ENCODE measurements at regions not wholly inside any gene's neighbourhood (a gene's known extent, or its start where the extent isn't known, plus 50 kb on each side); places are given as distances from the start of the nearest gene placed in this dataset.

GRCh38 chr4:58553679-58554078, 1443.5 kb upstream of the IGFBP7 start:
- Histone ChIP-seq H3K4me3 (ENCODE audit: low read depth in 1 of 2, low read length in 2 of 2) (no peak overlapping the region), H3K36me3 (ENCODE audit: insufficient read depth, low read length) (no peaks in the 10 kb centered on the region)

GRCh38 chr4:58553031-58553430, 1442.8 kb upstream of the IGFBP7 start:
- Histone ChIP-seq H3K9ac (ENCODE audit: low read length) (no peak overlapping the region), H3K27me3 (ENCODE audit: control insufficient read depth in 1 of 2, insufficient read depth in 2 of 2, low read length in 2 of 2) (no peaks in the 10 kb centered on the region), H3K36me3 (ENCODE audit: insufficient read depth, low read length) (no peaks in the 10 kb centered on the region), H3K4me3 (ENCODE audit: low read depth in 1 of 2, low read length in 2 of 2) (no peak overlapping the region), H3K4me1 (ENCODE audit: insufficient read depth, low read length) (no peaks in the 10 kb centered on the region), H3K27ac (ENCODE audit: low read depth, low read length) (no peak overlapping the region), H3K9me3 (ENCODE audit: low read length) (no peaks in the 10 kb centered on the region)

More at GRCh38 chr4:58553679-58554078, 1443.5 kb upstream of the IGFBP7 start:
- Histone ChIP-seq H3K9me3 (ENCODE audit: low read length) (no peaks in the 10 kb centered on the region), H3K27ac (ENCODE audit: low read depth, low read length) (no peak overlapping the region), H3K27me3 (ENCODE audit: control insufficient read depth in 1 of 2, insufficient read depth in 2 of 2, low read length in 2 of 2) (no peaks in the 10 kb centered on the region), H3K4me1 (ENCODE audit: insufficient read depth, low read length) (no peaks in the 10 kb centered on the region), H3K9ac (ENCODE audit: low read length) (no peak overlapping the region)

DNA sequence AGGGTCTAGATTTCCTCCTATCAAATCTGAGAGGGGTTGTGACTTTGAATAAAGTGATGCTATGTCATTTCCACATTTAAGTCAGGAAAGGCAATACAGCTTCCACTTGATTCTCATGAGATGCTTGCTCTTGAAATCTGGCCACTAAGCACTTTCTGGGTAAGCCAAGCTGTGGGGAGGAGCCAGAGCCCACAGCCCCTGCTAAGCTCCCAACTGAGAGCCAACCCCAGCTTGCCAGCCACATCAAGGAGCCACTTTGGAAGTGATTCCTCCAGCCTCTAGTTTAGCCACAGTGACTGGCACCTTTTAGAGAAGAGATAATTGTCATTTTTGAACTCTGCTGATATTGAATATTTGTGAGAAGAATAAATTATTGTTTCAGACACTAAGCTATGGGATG, 1441.5 kb upstream of the IGFBP7 start:
- H3K4me3 ChIP-seq (ENCODE audit: low read depth in 1 of 2, low read length in 2 of 2), result no peak overlapping the region
- H3K9me3 ChIP-seq (ENCODE audit: low read length), result no peaks in the 10 kb centered on the region
- H3K36me3 ChIP-seq (ENCODE audit: insufficient read depth, low read length), result no peaks in the 10 kb centered on the region
- no peak overlapping the region for H3K27ac ChIP-seq (ENCODE audit: low read depth, low read length)
- H3K9ac ChIP-seq (ENCODE audit: low read length), result no peak overlapping the region
- H3K4me1 ChIP-seq (ENCODE audit: insufficient read depth, low read length), result no peaks in the 10 kb centered on the region
- no peaks in the 10 kb centered on the region for H3K27me3 ChIP-seq (ENCODE audit: control insufficient read depth in 1 of 2, insufficient read depth in 2 of 2, low read length in 2 of 2)

GRCh38 chr4:58543465-58543864, 1433.3 kb upstream of the IGFBP7 start:
- Histone ChIP-seq H3K36me3 (ENCODE audit: insufficient read depth, low read length) (no peaks in the 10 kb centered on the region), H3K27ac (ENCODE audit: low read depth, low read length) (no peak overlapping the region), H3K27me3 (ENCODE audit: control insufficient read depth in 1 of 2, insufficient read depth in 2 of 2, low read length in 2 of 2) (no peaks in the 10 kb centered on the region), H3K9ac (ENCODE audit: low read length) (no peak overlapping the region), H3K4me1 (ENCODE audit: insufficient read depth, low read length) (no peaks in the 10 kb centered on the region), H3K4me3 (ENCODE audit: low read depth in 1 of 2, low read length in 2 of 2) (no peak overlapping the region), H3K9me3 (ENCODE audit: low read length) (no peaks in the 10 kb centered on the region)

- Histone ChIP-seq H3K4me1 (ENCODE audit: insufficient read depth, low read length) (no peaks in the 10 kb centered on the region), H3K36me3 (ENCODE audit: insufficient read depth, low read length) (no peaks in the 10 kb centered on the region), H3K9ac (ENCODE audit: low read length) (no peak overlapping the region), H3K9me3 (ENCODE audit: low read length) (no peaks in the 10 kb centered on the region), H3K4me3 (ENCODE audit: low read depth in 1 of 2, low read length in 2 of 2) (no peak overlapping the region), H3K27ac (ENCODE audit: low read depth, low read length) (no peak overlapping the region), H3K27me3 (ENCODE audit: control insufficient read depth in 1 of 2, insufficient read depth in 2 of 2, low read length in 2 of 2) (no peaks in the 10 kb centered on the region)
Observed at GRCh38 chr4:58541926-58542325, 1431.7 kb upstream of the IGFBP7 start.

- no peak overlapping the region for H3K27ac ChIP-seq (ENCODE audit: low read depth, low read length)
- no peak overlapping the region for H3K9ac ChIP-seq (ENCODE audit: low read length)
Observed at GRCh38 chr4:58522765-58523382, 1412.7 kb upstream of the IGFBP7 start.

GRCh38 chr4:58515226-58515625, 1405.0 kb upstream of the IGFBP7 start:
- Histone ChIP-seq H3K36me3 (ENCODE audit: insufficient read depth, low read length) (no peaks in the 10 kb centered on the region), H3K27ac (ENCODE audit: low read depth, low read length) (no peak overlapping the region), H3K4me1 (ENCODE audit: insufficient read depth, low read length) (no peaks in the 10 kb centered on the region), H3K4me3 (ENCODE audit: low read depth in 1 of 2, low read length in 2 of 2) (no peak overlapping the region), H3K9me3 (ENCODE audit: low read length) (no peaks in the 10 kb centered on the region), H3K27me3 (ENCODE audit: control insufficient read depth in 1 of 2, insufficient read depth in 2 of 2, low read length in 2 of 2) (no peaks in the 10 kb centered on the region), H3K9ac (ENCODE audit: low read length) (no peak overlapping the region)

More at GRCh38 chr4:58522765-58523382, 1412.7 kb upstream of the IGFBP7 start:
- Histone ChIP-seq H3K9me3 (ENCODE audit: low read length) (no peaks in the 10 kb centered on the region), H3K4me1 (ENCODE audit: insufficient read depth, low read length) (no peaks in the 10 kb centered on the region), H3K4me3 (ENCODE audit: low read depth in 1 of 2, low read length in 2 of 2) (no peak overlapping the region), H3K27me3 (ENCODE audit: control insufficient read depth in 1 of 2, insufficient read depth in 2 of 2, low read length in 2 of 2) (no peaks in the 10 kb centered on the region), H3K36me3 (ENCODE audit: insufficient read depth, low read length) (no peaks in the 10 kb centered on the region)

GRCh38 chr4:58514299-58514698, 1404.1 kb upstream of the IGFBP7 start:
- Histone ChIP-seq H3K9ac (ENCODE audit: low read length) (no peak overlapping the region), H3K4me3 (ENCODE audit: low read depth in 1 of 2, low read length in 2 of 2) (no peak overlapping the region), H3K9me3 (ENCODE audit: low read length) (no peaks in the 10 kb centered on the region), H3K36me3 (ENCODE audit: insufficient read depth, low read length) (no peaks in the 10 kb centered on the region), H3K27me3 (ENCODE audit: control insufficient read depth in 1 of 2, insufficient read depth in 2 of 2, low read length in 2 of 2) (no peaks in the 10 kb centered on the region), H3K4me1 (ENCODE audit: insufficient read depth, low read length) (no peaks in the 10 kb centered on the region), H3K27ac (ENCODE audit: low read depth, low read length) (no peak overlapping the region)

GRCh38 chr4:58510652-58511051, 1400.5 kb upstream of the IGFBP7 start:
- no peaks in the 10 kb centered on the region for H3K36me3 ChIP-seq (ENCODE audit: insufficient read depth, low read length)
- no peaks in the 10 kb centered on the region for H3K4me1 ChIP-seq (ENCODE audit: insufficient read depth, low read length)
- no peaks in the 10 kb centered on the region for H3K9me3 ChIP-seq (ENCODE audit: low read length)
- H3K9ac ChIP-seq (ENCODE audit: low read length), result no peak overlapping the region
- no peak overlapping the region for H3K4me3 ChIP-seq (ENCODE audit: low read depth in 1 of 2, low read length in 2 of 2)
- no peak overlapping the region for H3K27ac ChIP-seq (ENCODE audit: low read depth, low read length)
- no peaks in the 10 kb centered on the region for H3K27me3 ChIP-seq (ENCODE audit: control insufficient read depth in 1 of 2, insufficient read depth in 2 of 2, low read length in 2 of 2)

DNA sequence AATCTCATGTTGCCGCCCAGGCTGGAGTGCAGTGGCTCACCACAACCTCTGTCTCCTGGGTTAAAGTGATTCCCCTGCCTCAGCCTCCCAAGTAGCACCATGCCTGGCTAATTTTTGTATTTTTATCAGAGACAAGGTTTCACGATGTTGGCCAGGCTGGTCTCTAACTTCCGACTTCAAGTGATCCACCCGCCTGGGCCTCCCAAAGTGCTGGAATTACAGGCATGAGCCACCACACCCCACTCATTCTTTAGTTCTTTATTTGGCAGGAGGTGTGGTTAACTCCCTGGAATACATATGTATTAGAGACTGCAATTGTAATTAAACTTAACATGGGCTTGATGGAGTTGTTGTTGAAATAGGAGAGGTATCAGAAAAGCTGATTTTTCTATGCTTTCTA, 1396.9 kb upstream of the IGFBP7 start:
- H3K4me3 ChIP-seq (ENCODE audit: low read depth in 1 of 2, low read length in 2 of 2), result no peak overlapping the region
- H3K27me3 ChIP-seq (ENCODE audit: control insufficient read depth in 1 of 2, insufficient read depth in 2 of 2, low read length in 2 of 2), result no peaks in the 10 kb centered on the region
- no peak overlapping the region for H3K9ac ChIP-seq (ENCODE audit: low read length)
- H3K9me3 ChIP-seq (ENCODE audit: low read length), result no peaks in the 10 kb centered on the region
- H3K4me1 ChIP-seq (ENCODE audit: insufficient read depth, low read length), result no peaks in the 10 kb centered on the region
- no peak overlapping the region for H3K27ac ChIP-seq (ENCODE audit: low read depth, low read length)
- H3K36me3 ChIP-seq (ENCODE audit: insufficient read depth, low read length), result no peaks in the 10 kb centered on the region

DNA sequence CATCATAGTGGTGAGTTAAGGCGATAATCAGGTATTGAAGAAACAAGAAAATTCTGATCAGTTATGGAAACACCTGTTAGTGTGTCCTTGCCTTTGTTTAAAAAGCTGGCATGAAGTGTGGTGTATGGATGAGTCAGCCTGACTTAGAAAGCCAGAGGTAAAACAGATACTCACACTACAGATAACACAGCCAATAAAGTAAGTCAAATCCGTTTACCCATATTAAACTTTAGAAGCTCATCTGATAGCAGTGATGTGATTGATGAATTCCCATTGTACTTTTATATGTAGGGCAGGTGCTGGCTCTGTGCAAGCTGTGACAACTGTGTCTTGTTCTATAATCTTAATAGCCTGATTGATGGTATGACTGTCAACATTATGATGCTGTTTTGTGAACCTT, 1392.7 kb upstream of the IGFBP7 start:
- no peak overlapping the region for H3K27ac ChIP-seq (ENCODE audit: low read depth, low read length)
- H3K9ac ChIP-seq (ENCODE audit: low read length), result no peak overlapping the region
- no peaks in the 10 kb centered on the region for H3K36me3 ChIP-seq (ENCODE audit: insufficient read depth, low read length)
- H3K4me3 ChIP-seq (ENCODE audit: low read depth in 1 of 2, low read length in 2 of 2), result no peak overlapping the region
- no peaks in the 10 kb centered on the region for H3K27me3 ChIP-seq (ENCODE audit: control insufficient read depth in 1 of 2, insufficient read depth in 2 of 2, low read length in 2 of 2)
- H3K9me3 ChIP-seq (ENCODE audit: low read length), result no peaks in the 10 kb centered on the region
- no peaks in the 10 kb centered on the region for H3K4me1 ChIP-seq (ENCODE audit: insufficient read depth, low read length)

DNA sequence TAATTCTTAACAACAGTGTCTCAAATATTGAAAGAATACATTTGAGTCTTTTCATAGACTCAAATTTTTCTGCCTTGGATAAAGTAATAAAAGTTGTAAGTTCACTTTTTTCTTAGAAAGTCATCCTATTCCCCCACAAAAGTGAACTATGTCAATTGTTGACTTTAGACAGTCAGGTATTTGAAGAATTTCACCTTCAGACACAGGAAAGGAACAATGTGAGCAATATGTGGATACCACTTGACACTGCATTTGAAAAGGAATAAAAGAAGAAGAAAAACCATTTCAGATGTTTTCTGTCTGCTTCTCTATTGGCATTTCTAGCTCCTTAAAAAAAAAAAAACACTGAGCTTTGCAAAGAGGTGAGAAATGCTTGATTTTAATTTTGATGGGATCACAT, 1389.0 kb upstream of the IGFBP7 start:
- H3K9me3 ChIP-seq (ENCODE audit: low read length), result no peaks in the 10 kb centered on the region
- no peaks in the 10 kb centered on the region for H3K4me1 ChIP-seq (ENCODE audit: insufficient read depth, low read length)
- no peak overlapping the region for H3K4me3 ChIP-seq (ENCODE audit: low read depth in 1 of 2, low read length in 2 of 2)
- H3K27me3 ChIP-seq (ENCODE audit: control insufficient read depth in 1 of 2, insufficient read depth in 2 of 2, low read length in 2 of 2), result no peaks in the 10 kb centered on the region
- no peaks in the 10 kb centered on the region for H3K36me3 ChIP-seq (ENCODE audit: insufficient read depth, low read length)
- no peak overlapping the region for H3K9ac ChIP-seq (ENCODE audit: low read length)
- H3K27ac ChIP-seq (ENCODE audit: low read depth, low read length), result no peak overlapping the region

Measured in muscle layer of colon (tissue), 2 donors.